H1 (cell line): ENCODE measurements at regions not wholly inside any gene's neighbourhood (a gene's known extent, or its start where the extent isn't known, plus 50 kb on each side); places are given as distances from the start of the nearest gene placed in this dataset.

Source experiments
- BACH1 ChIP-seq: IDR thresholded peaks from 2 replicates; pipeline ENCODE4 v1.6.1; 2012; ENCODE audit warnings: low read length, improper control_type of control experiment
- FOSL1 ChIP-seq: IDR thresholded peaks from 2 replicates; pipeline ENCODE4 v1.6.1; 2011; ENCODE audit warnings: mild to moderate bottlenecking, low read depth, low read length, moderate library complexity; ENCODE audit not compliant: insufficient read depth
- RNF2 ChIP-seq: fragments of 200-900, 300-1000 bp; sonication (generic); IDR thresholded peaks from 2 replicates; pipeline ENCODE4 v1.7.1; 2016; ENCODE audit warnings: borderline replicate concordance, low read depth, mild to moderate bottlenecking, antibody characterized with exemption, low read length; ENCODE audit not compliant: poor library complexity, severe bottlenecking; ENCODE audit errors: missing control alignments
- SIX5 ChIP-seq: IDR thresholded peaks from 2 replicates; pipeline ENCODE4 v1.6.1; 2011; ENCODE audit warnings: mild to moderate bottlenecking, low read depth, low read length

GRCh38 chr6:164315376-164315775, 900.9 kb downstream of the QKI start (continued):
- no peak for TF ChIP-seq FOSL1
- no peak for TF ChIP-seq RNF2
- no peak for TF ChIP-seq BACH1
- TF ChIP-seq SIX5: no peak
